Gastroesophageal sphincter (tissue), 3 donors: ENCODE measurements at regions not wholly inside any gene's neighbourhood (a gene's known extent, or its start where the extent isn't known, plus 50 kb on each side); places are given as distances from the start of the nearest gene placed in this dataset.

ENCODE experiments used
- EP300 ChIP-seq: sonication (generic); formaldehyde crosslinking; IDR thresholded peaks from one replicate; pipeline ENCODE4 v1.6.1; 2017; ENCODE audit warnings: antibody characterized with exemption, mild to moderate bottlenecking
- POLR2A ChIP-seq, 2 donors: fragments of 450-650 bp; IDR thresholded peaks; one replicate each; pipeline ENCODE4 v1.6.1; 2017; ENCODE audit warnings: antibody characterized with exemption in 2 of 2, mild to moderate bottlenecking in 2 of 2, moderate library complexity in 1 of 2
- POLR2AphosphoS5 ChIP-seq: sonication (generic); formaldehyde crosslinking; IDR thresholded peaks from one replicate; pipeline ENCODE4 v1.6.1; 2017; ENCODE audit warnings: antibody characterized with exemption
- TF ChIP-seq, protein P1 (sequence below), 4 experiments: fragments of 200-600 bp in 2 of 4; fragments of 450-650 bp in 2 of 4; sonication (generic) in 1 of 4; IDR thresholded peaks; one replicate each; pipeline ENCODE4 v1.5.1; 2017 to 2019; ENCODE audit warnings: antibody characterized with exemption in 4 of 4, mild to moderate bottlenecking in 2 of 4, moderate library complexity in 2 of 4

DNA sequence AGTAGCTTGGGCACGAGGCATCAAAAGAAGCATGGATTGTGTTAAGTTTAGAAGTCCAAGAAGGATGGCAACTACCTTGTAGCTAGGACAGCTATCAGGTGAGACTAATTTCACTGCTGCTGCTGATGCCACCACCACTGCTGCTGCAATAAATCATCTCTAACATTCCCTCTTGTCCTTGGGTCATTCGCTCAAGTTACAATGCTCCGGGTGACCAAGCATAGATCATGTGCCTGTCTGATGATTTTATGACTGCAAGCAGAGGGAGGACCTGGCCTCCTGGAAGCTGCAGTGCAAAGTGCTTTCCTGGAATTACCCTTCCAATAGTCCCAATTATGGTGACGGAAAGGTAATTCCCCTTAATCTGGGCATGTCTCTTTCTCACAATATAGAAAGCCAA, 334.4 kb downstream of the PRELID2 start:
- TF ChIP-seq, protein P1, sequence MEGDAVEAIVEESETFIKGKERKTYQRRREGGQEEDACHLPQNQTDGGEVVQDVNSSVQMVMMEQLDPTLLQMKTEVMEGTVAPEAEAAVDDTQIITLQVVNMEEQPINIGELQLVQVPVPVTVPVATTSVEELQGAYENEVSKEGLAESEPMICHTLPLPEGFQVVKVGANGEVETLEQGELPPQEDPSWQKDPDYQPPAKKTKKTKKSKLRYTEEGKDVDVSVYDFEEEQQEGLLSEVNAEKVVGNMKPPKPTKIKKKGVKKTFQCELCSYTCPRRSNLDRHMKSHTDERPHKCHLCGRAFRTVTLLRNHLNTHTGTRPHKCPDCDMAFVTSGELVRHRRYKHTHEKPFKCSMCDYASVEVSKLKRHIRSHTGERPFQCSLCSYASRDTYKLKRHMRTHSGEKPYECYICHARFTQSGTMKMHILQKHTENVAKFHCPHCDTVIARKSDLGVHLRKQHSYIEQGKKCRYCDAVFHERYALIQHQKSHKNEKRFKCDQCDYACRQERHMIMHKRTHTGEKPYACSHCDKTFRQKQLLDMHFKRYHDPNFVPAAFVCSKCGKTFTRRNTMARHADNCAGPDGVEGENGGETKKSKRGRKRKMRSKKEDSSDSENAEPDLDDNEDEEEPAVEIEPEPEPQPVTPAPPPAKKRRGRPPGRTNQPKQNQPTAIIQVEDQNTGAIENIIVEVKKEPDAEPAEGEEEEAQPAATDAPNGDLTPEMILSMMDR (IDR thresholded peaks at IDR 0.05), result no peak
- TF ChIP-seq EP300 (no peak), POLR2A (IDR thresholded peaks at IDR 0.05) (no peak), POLR2AphosphoS5 (no peak)
